ENCODE measurements at regions not wholly inside any gene's neighbourhood (a gene's known extent, or its start where the extent isn't known, plus 50 kb on each side); places are given as distances from the start of the nearest gene placed in this dataset.

DNA sequence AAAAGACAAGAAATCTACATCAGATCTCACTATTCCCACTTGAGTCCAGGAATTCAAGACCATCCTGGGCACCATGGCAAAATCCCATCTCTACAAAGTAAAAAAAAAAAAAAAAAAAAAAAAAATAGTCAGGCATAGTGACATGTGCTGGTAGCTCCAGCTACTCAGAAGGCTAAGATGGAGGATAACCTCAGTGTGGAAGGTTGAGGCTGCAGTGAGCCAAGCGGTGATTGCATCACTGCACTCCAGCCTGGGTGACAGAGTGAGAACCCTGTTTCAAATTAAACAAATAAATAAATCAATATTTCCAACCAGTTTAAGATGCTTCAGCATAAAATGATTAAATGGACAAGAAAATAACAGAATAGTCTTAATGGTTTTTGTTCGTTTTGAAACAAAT, 197.4 kb downstream of the DSEL start:
- Histone ChIP-seq H3K27me3 (ENCODE audit: insufficient read depth, low read length) (no peaks in the 10 kb centered on the region), H3K4me3 (ENCODE audit: insufficient read depth, low read length) (no peak overlapping the region), H2AFZ (ENCODE audit: low read length) (no peak overlapping the region), H3K36me3 (ENCODE audit: insufficient read depth, low read length) (no peaks in the 10 kb centered on the region), H3K9me3 (ENCODE audit: low read depth, low read length) (peaks cover 3% of the 10 kb centered on the region), H4K20me1 (ENCODE audit: insufficient read depth, low read length) (no peaks in the 10 kb centered on the region), H3K4me1 (ENCODE audit: insufficient read depth, low read length) (no peaks in the 10 kb centered on the region), H3K27ac (ENCODE audit: low read depth, low read length) (no peak overlapping the region), H3K4me2 (ENCODE audit: insufficient read depth, low read length) (no peak overlapping the region), H3K79me2 (ENCODE audit: insufficient read depth, low read length) (no peaks in the 10 kb centered on the region)
- DNase-seq (ENCODE audit: insufficient read length, low spot score, missing footprints), result no peak
- TF ChIP-seq, protein P1, sequence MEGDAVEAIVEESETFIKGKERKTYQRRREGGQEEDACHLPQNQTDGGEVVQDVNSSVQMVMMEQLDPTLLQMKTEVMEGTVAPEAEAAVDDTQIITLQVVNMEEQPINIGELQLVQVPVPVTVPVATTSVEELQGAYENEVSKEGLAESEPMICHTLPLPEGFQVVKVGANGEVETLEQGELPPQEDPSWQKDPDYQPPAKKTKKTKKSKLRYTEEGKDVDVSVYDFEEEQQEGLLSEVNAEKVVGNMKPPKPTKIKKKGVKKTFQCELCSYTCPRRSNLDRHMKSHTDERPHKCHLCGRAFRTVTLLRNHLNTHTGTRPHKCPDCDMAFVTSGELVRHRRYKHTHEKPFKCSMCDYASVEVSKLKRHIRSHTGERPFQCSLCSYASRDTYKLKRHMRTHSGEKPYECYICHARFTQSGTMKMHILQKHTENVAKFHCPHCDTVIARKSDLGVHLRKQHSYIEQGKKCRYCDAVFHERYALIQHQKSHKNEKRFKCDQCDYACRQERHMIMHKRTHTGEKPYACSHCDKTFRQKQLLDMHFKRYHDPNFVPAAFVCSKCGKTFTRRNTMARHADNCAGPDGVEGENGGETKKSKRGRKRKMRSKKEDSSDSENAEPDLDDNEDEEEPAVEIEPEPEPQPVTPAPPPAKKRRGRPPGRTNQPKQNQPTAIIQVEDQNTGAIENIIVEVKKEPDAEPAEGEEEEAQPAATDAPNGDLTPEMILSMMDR (IDR thresholded peaks at IDR 0.05; ENCODE audit: extremely low read depth, low read depth, low read length), result no peak

DNA sequence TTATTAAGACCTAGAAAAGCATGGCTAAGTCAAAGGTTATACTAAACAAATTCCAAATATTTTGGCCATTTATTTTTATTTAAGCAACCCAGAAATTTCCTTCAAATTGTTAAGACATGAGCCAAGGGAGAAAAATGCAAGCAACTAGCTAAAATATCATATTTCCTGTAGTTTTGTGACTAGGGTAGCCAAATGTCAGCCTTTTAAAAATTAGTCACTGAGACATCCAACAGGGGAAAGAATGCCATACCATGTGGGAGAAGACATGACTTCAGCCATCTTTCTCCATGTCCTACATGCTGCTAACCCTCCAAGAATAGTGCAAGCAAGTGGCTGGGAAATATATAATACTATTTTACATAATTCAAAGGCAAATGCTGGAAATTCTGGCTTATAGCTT, 197.9 kb downstream of the DSEL start:
- Histone ChIP-seq H2AFZ (ENCODE audit: low read length) (no peak overlapping the region), H3K4me1 (ENCODE audit: insufficient read depth, low read length) (no peaks in the 10 kb centered on the region), H3K4me3 (ENCODE audit: insufficient read depth, low read length) (no peak overlapping the region), H3K27me3 (ENCODE audit: insufficient read depth, low read length) (no peaks in the 10 kb centered on the region), H4K20me1 (ENCODE audit: insufficient read depth, low read length) (no peaks in the 10 kb centered on the region), H3K4me2 (ENCODE audit: insufficient read depth, low read length) (no peak overlapping the region), H3K27ac (ENCODE audit: low read depth, low read length) (no peak overlapping the region), H3K9me3 (ENCODE audit: low read depth, low read length) (peaks cover 3% of the 10 kb centered on the region), H3K79me2 (ENCODE audit: insufficient read depth, low read length) (no peaks in the 10 kb centered on the region), H3K36me3 (ENCODE audit: insufficient read depth, low read length) (no peaks in the 10 kb centered on the region)
- no peak for DNase-seq (ENCODE audit: insufficient read length, low spot score, missing footprints)
- TF ChIP-seq, protein P1 (IDR thresholded peaks at IDR 0.05; ENCODE audit: extremely low read depth, low read depth, low read length), result no peak

DNA sequence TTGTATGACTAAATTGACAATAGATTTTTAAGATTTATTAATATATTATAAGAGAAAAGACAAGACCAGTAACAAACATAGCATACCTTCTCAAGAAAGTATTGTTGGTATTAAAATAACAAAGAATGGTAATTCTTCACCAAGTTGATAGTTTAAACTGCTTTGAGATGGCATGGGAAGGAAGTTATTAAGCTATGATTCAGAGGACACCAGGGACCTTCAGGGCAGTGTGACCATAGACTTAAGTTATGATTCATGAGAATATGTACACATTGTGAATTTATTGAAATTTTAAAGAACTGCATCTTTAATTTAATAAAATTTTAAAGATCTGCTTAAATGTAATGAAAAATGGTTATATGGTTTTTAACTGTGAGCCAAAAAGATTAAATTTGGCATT, 205.7 kb downstream of the DSEL start:
- H3K4me3 ChIP-seq (ENCODE audit: insufficient read depth, low read length), result no peak overlapping the region
- DNase-seq (ENCODE audit: insufficient read length, low spot score, missing footprints), result peak; percentile 34
- TF ChIP-seq, protein P1 (IDR thresholded peaks at IDR 0.05; ENCODE audit: extremely low read depth, low read depth, low read length), result no peak
- H3K79me2 ChIP-seq (ENCODE audit: insufficient read depth, low read length), result no peaks in the 10 kb centered on the region
- no peaks in the 10 kb centered on the region for H3K27me3 ChIP-seq (ENCODE audit: insufficient read depth, low read length)
- no peaks in the 10 kb centered on the region for H4K20me1 ChIP-seq (ENCODE audit: insufficient read depth, low read length)
- H3K27ac ChIP-seq (ENCODE audit: low read depth, low read length), result peak overlapping the region; percentile 52
- peaks cover 6% of the 10 kb centered on the region for H3K4me1 ChIP-seq (ENCODE audit: insufficient read depth, low read length)
- H3K36me3 ChIP-seq (ENCODE audit: insufficient read depth, low read length), result no peaks in the 10 kb centered on the region
- no peak overlapping the region for H2AFZ ChIP-seq (ENCODE audit: low read length)
- H3K4me2 ChIP-seq (ENCODE audit: insufficient read depth, low read length), result peak overlapping the region; percentile 24
- no peaks in the 10 kb centered on the region for H3K9me3 ChIP-seq (ENCODE audit: low read depth, low read length)

DNA sequence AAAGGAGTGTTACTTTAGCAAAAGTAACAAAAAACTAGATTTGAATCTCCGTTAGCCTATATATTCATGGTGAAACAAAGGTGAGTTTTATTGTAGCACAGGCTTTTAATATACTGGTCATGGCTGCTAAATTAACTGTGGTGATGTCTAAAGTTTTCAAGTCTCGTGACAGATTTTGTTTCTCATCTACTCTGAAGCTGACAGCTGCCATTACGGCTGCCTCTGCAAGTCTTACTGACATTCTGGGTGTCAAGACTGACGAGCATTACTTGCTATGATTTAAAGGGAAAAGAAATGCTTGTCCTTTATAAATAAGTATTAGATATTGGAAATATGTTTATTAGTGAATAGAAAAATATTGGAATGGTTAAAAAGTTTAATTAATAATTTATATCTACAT, 207.7 kb downstream of the DSEL start:
- peak overlapping the region; percentile 2 for H2AFZ ChIP-seq (ENCODE audit: low read length)
- no peak for DNase-seq (ENCODE audit: insufficient read length, low spot score, missing footprints)

More for the DNA sequence above, 207.7 kb downstream of the DSEL start:
- no peaks in the 10 kb centered on the region for H3K27me3 ChIP-seq (ENCODE audit: insufficient read depth, low read length)
- no peak overlapping the region for H3K27ac ChIP-seq (ENCODE audit: low read depth, low read length)
- no peaks in the 10 kb centered on the region for H3K9me3 ChIP-seq (ENCODE audit: low read depth, low read length)
- H3K4me3 ChIP-seq (ENCODE audit: insufficient read depth, low read length), result no peak overlapping the region
- no peaks in the 10 kb centered on the region for H3K36me3 ChIP-seq (ENCODE audit: insufficient read depth, low read length)
- peaks cover 6% of the 10 kb centered on the region for H3K4me1 ChIP-seq (ENCODE audit: insufficient read depth, low read length)
- no peaks in the 10 kb centered on the region for H4K20me1 ChIP-seq (ENCODE audit: insufficient read depth, low read length)
- TF ChIP-seq, protein P1 (IDR thresholded peaks at IDR 0.05; ENCODE audit: extremely low read depth, low read depth, low read length), result no peak
- no peak overlapping the region for H3K4me2 ChIP-seq (ENCODE audit: insufficient read depth, low read length)
- no peaks in the 10 kb centered on the region for H3K79me2 ChIP-seq (ENCODE audit: insufficient read depth, low read length)
